Lower leg skin (tissue), 3 donors: ENCODE measurements at regions not wholly inside any gene's neighbourhood (a gene's known extent, or its start where the extent isn't known, plus 50 kb on each side); places are given as distances from the start of the nearest gene placed in this dataset.

Source experiments
- POLR2A ChIP-seq, 2 donors: fragments of 450-650 bp; IDR thresholded peaks; one replicate each; pipeline ENCODE4 v1.6.1; 2016 to 2017; ENCODE audit warnings: antibody characterized with exemption in 2 of 2, mild to moderate bottlenecking in 1 of 2, moderate library complexity in 1 of 2
- TF ChIP-seq, protein P1 (sequence below), 3 donors: fragments of 450-650 bp; IDR thresholded peaks; one replicate each; pipeline ENCODE4 v1.5.1; 2016; ENCODE audit warnings: antibody characterized with exemption in 3 of 3, mild to moderate bottlenecking in 3 of 3, moderate library complexity in 2 of 3

DNA sequence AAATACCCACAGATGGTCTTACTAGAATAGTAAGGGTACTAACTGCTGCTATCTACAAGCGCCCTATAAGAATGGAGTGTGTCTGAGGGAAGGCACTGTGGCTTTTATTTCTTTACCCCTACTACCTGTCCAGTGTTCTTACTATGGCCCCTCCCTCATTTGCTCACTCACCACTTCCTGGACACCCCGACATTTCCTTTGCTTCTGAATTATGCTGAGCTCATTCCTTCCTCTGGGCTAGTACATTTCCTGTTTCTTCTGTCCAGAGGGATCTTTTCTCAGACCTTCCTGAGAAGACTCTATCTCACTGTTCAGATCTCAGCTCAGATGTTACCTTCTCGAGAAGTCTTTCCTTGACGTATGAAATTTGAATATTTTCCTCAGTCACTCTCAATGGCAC lies 192.1 kb upstream of the DAB1 start:
- TF ChIP-seq POLR2A (IDR thresholded peaks at IDR 0.05), result no peak
- TF ChIP-seq, protein P1, sequence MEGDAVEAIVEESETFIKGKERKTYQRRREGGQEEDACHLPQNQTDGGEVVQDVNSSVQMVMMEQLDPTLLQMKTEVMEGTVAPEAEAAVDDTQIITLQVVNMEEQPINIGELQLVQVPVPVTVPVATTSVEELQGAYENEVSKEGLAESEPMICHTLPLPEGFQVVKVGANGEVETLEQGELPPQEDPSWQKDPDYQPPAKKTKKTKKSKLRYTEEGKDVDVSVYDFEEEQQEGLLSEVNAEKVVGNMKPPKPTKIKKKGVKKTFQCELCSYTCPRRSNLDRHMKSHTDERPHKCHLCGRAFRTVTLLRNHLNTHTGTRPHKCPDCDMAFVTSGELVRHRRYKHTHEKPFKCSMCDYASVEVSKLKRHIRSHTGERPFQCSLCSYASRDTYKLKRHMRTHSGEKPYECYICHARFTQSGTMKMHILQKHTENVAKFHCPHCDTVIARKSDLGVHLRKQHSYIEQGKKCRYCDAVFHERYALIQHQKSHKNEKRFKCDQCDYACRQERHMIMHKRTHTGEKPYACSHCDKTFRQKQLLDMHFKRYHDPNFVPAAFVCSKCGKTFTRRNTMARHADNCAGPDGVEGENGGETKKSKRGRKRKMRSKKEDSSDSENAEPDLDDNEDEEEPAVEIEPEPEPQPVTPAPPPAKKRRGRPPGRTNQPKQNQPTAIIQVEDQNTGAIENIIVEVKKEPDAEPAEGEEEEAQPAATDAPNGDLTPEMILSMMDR (IDR thresholded peaks at IDR 0.05), result no peak
